CD4-positive, CD25-positive, alpha-beta regulatory T cell (primary cell): ENCODE measurements at regions not wholly inside any gene's neighbourhood (a gene's known extent, or its start where the extent isn't known, plus 50 kb on each side); places are given as distances from the start of the nearest gene placed in this dataset.
"Not testable (repeated sequence)": the region's sequence is repeated elsewhere in the genome, so short reads cannot be mapped to it uniquely, and the experiment has no call there.

Experiments
- ATAC-seq, 2 donors: fragments of 150-1000 bp; cut with Tn5 transposase; one replicate each; pipeline ENCODE4 v1.10.0; 2021; ENCODE audit warnings: low read depth in 2 of 2, moderate number of reproducible peaks in 2 of 2, moderate library complexity in 1 of 2
- DNase-seq, 3 donors: peaks; one replicate each; pipeline versions ENCODE4 v3.0.0 to v3.0.0-alpha.2; 2012 to 2022; ENCODE audit warnings: mixed read lengths in 1 of 3
- H3K27ac ChIP-seq: one replicate; pipeline ENCODE4 v1.7.0; 2013; ENCODE audit warnings: mild to moderate bottlenecking, low read length; ENCODE audit not compliant: insufficient read depth, poor library complexity, severe bottlenecking
- H3K27me3 ChIP-seq: one replicate; pipeline ENCODE4 v1.7.0; 2013; ENCODE audit warnings: low read length; ENCODE audit not compliant: control insufficient read depth, insufficient read depth
- H3K36me3 ChIP-seq: one replicate; pipeline ENCODE4 v1.7.0; 2013; ENCODE audit warnings: mild to moderate bottlenecking, low read length, moderate library complexity; ENCODE audit not compliant: control insufficient read depth, insufficient read depth
- H3K4me1 ChIP-seq: 2 replicates; pipeline ENCODE4 v1.7.0; 2013; ENCODE audit warnings: mild to moderate bottlenecking, low read length; ENCODE audit not compliant: insufficient read depth, control insufficient read depth, poor library complexity, severe bottlenecking
- H3K4me3 ChIP-seq: one replicate; pipeline ENCODE4 v1.7.0; 2013; ENCODE audit warnings: low read depth, mild to moderate bottlenecking, low read length, moderate library complexity
- H3K9me3 ChIP-seq, 2 experiments: 1 replicate in 1 of 2; 2 replicates in 1 of 2; pipeline ENCODE4 v1.7.0; 2013; ENCODE audit warnings: low read length in 2 of 2, mild to moderate bottlenecking in 1 of 2, moderate library complexity in 1 of 2; ENCODE audit not compliant: control insufficient read depth in 2 of 2
- H3K27ac Mint-ChIP-seq, 3 donors: one replicate each; pipeline ENCODE4 v1.8.0; 2020 to 2022; ENCODE audit warnings: mild to moderate bottlenecking in 3 of 3, mixed read lengths in 3 of 3, moderate library complexity in 2 of 3
- H3K27me3 Mint-ChIP-seq: one replicate; pipeline ENCODE4 v1.8.0; 2022; ENCODE audit warnings: mild to moderate bottlenecking, mixed read lengths
- H3K36me3 Mint-ChIP-seq: one replicate; pipeline ENCODE4 v1.8.0; 2020; ENCODE audit warnings: mixed read lengths
- H3K4me1 Mint-ChIP-seq, 4 donors: one replicate each; pipeline ENCODE4 v1.8.0; 2020 to 2022; ENCODE audit warnings: mixed read lengths in 4 of 4, mild to moderate bottlenecking in 1 of 4
- H3K4me3 Mint-ChIP-seq, 4 donors: one replicate each; pipeline ENCODE4 v1.8.0; 2020 to 2022; ENCODE audit warnings: mild to moderate bottlenecking in 4 of 4, mixed read lengths in 4 of 4, moderate library complexity in 3 of 4
- H3K9me3 Mint-ChIP-seq, 7 donors: one replicate each; pipeline ENCODE4 v1.8.0; 2020 to 2022; ENCODE audit warnings: mixed read lengths in 7 of 7, mild to moderate bottlenecking in 3 of 7, moderate library complexity in 2 of 7

- not testable (repeated sequence) for H3K4me3 Mint-ChIP-seq, H3K36me3 Mint-ChIP-seq, H3K4me3 ChIP-seq, H3K27ac Mint-ChIP-seq, DNase-seq, H3K4me1 ChIP-seq, H3K9me3 ChIP-seq, H3K9me3 Mint-ChIP-seq, H3K4me1 Mint-ChIP-seq, H3K36me3 ChIP-seq, ATAC-seq, H3K27me3 ChIP-seq, H3K27me3 Mint-ChIP-seq, H3K27ac ChIP-seq
These were observed 67.1 kb downstream of the ZC3H11B start for GRCh38 chr1:219545756-219546155.

GRCh38 chr1:219544163-219544846 lies 68.6 kb downstream of the ZC3H11B start:
- no peak overlapping the region for H3K4me3 Mint-ChIP-seq
- no peak overlapping the region for H3K27ac Mint-ChIP-seq
- no peaks in the 10 kb centered on the region for H3K36me3 Mint-ChIP-seq
- Histone ChIP-seq H3K4me3 (no peak overlapping the region), H3K9me3 (no peaks in the 10 kb centered on the region), H3K27ac (no peak overlapping the region), H3K27me3 (no peaks in the 10 kb centered on the region), H3K36me3 (no peaks in the 10 kb centered on the region), H3K4me1 (no peaks in the 10 kb centered on the region)
- ATAC-seq = no peak
- no peaks in the 10 kb centered on the region for H3K4me1 Mint-ChIP-seq
- DNase-seq = no peak
- H3K9me3 Mint-ChIP-seq = peaks cover 0 to 4% (median 0%) of the 10 kb centered on the region in 7 donors
- no peaks in the 10 kb centered on the region for H3K27me3 Mint-ChIP-seq

- H3K27ac Mint-ChIP-seq = no peak overlapping the region
- H3K36me3 Mint-ChIP-seq = no peaks in the 10 kb centered on the region
- no peak overlapping the region for H3K4me3 Mint-ChIP-seq
- H3K4me1 Mint-ChIP-seq = no peaks in the 10 kb centered on the region
- Histone ChIP-seq H3K27me3 (no peaks in the 10 kb centered on the region), H3K36me3 (no peaks in the 10 kb centered on the region), H3K4me3 (no peak overlapping the region), H3K27ac (no peak overlapping the region), H3K9me3 (no peaks in the 10 kb centered on the region), H3K4me1 (no peaks in the 10 kb centered on the region)
- ATAC-seq = no peak
- no peaks in the 10 kb centered on the region for H3K27me3 Mint-ChIP-seq
- H3K9me3 Mint-ChIP-seq = peaks cover 0 to 4% (median 0%) of the 10 kb centered on the region in 7 donors
- no peak for DNase-seq
These were observed 69.9 kb downstream of the ZC3H11B start for GRCh38 chr1:219542828-219543518.

GRCh38 chr1:219541946-219542345 lies 71.0 kb downstream of the ZC3H11B start:
- peaks cover 0 to 4% (median 0%) of the 10 kb centered on the region in 7 donors for H3K9me3 Mint-ChIP-seq
- Histone ChIP-seq H3K4me1 (no peaks in the 10 kb centered on the region), H3K27me3 (no peaks in the 10 kb centered on the region)

GRCh38 chr1:219539645-219540254 lies 73.2 kb downstream of the ZC3H11B start:
- no peak overlapping the region for H3K27ac Mint-ChIP-seq
- Histone ChIP-seq H3K4me1 (no peaks in the 10 kb centered on the region), H3K27ac (no peak overlapping the region), H3K27me3 (no peaks in the 10 kb centered on the region), H3K9me3 (no peaks in the 10 kb centered on the region), H3K36me3 (no peaks in the 10 kb centered on the region), H3K4me3 (no peak overlapping the region)
- ATAC-seq (no peak), DNase-seq (no peak)
- no peaks in the 10 kb centered on the region for H3K36me3 Mint-ChIP-seq
- H3K4me3 Mint-ChIP-seq = no peak overlapping the region
- H3K4me1 Mint-ChIP-seq = no peaks in the 10 kb centered on the region
- H3K9me3 Mint-ChIP-seq = peaks cover 0 to 4% (median 0%) of the 10 kb centered on the region in 7 donors
- no peaks in the 10 kb centered on the region for H3K27me3 Mint-ChIP-seq

More at GRCh38 chr1:219541946-219542345, 71.0 kb downstream of the ZC3H11B start:
- DNase-seq (no peak), ATAC-seq (no peak)
- H3K9me3 ChIP-seq = no peaks in the 10 kb centered on the region
- H3K27ac ChIP-seq = no peak overlapping the region
- Mint-ChIP-seq H3K27ac (no peak overlapping the region), H3K4me3 (no peak overlapping the region), H3K4me1 (no peaks in the 10 kb centered on the region), H3K36me3 (no peaks in the 10 kb centered on the region), H3K27me3 (no peaks in the 10 kb centered on the region)
- H3K36me3 ChIP-seq = no peaks in the 10 kb centered on the region
- no peak overlapping the region for H3K4me3 ChIP-seq

GRCh38 chr1:219538886-219539285 lies 74.0 kb downstream of the ZC3H11B start:
- H3K4me1 ChIP-seq = no peaks in the 10 kb centered on the region
- Mint-ChIP-seq H3K4me3 (no peak overlapping the region), H3K9me3 (peaks cover 0 to 4% (median 0%) of the 10 kb centered on the region in 7 donors), H3K36me3 (no peaks in the 10 kb centered on the region), H3K27ac (no peak overlapping the region), H3K27me3 (no peaks in the 10 kb centered on the region), H3K4me1 (no peaks in the 10 kb centered on the region)
- no peaks in the 10 kb centered on the region for H3K27me3 ChIP-seq
- no peak for ATAC-seq
- H3K4me3 ChIP-seq = no peak overlapping the region
- no peak for DNase-seq
- H3K27ac ChIP-seq = no peak overlapping the region
- H3K36me3 ChIP-seq = no peaks in the 10 kb centered on the region
- no peaks in the 10 kb centered on the region for H3K9me3 ChIP-seq

- DNase-seq (no peak), ATAC-seq (no peak)
- H3K27me3 ChIP-seq = no peaks in the 10 kb centered on the region
- no peak overlapping the region for H3K27ac Mint-ChIP-seq
- H3K27me3 Mint-ChIP-seq = no peaks in the 10 kb centered on the region
- H3K4me1 ChIP-seq = no peaks in the 10 kb centered on the region
- peaks cover 0 to 4% (median 0%) of the 10 kb centered on the region in 7 donors for H3K9me3 Mint-ChIP-seq
- no peaks in the 10 kb centered on the region for H3K36me3 ChIP-seq
- no peak overlapping the region for H3K4me3 Mint-ChIP-seq
- H3K27ac ChIP-seq = no peak overlapping the region
- no peaks in the 10 kb centered on the region for H3K4me1 Mint-ChIP-seq
- H3K36me3 Mint-ChIP-seq = no peaks in the 10 kb centered on the region
- no peak overlapping the region for H3K4me3 ChIP-seq
- no peaks in the 10 kb centered on the region for H3K9me3 ChIP-seq
These were observed 75.7 kb downstream of the ZC3H11B start for GRCh38 chr1:219537223-219537631.
